Chondrocyte (in vitro differentiated cells): ENCODE measurements at regions not wholly inside any gene's neighbourhood (a gene's known extent, or its start where the extent isn't known, plus 50 kb on each side); places are given as distances from the start of the nearest gene placed in this dataset.

ENCODE experiments used
- DNase-seq: peaks from one replicate; pipeline ENCODE4 v3.0.0; 2021; ENCODE audit warnings: mixed read lengths, low spot score
- H3K27ac Mint-ChIP-seq: one replicate; pipeline ENCODE4 v1.8.0; 2021; ENCODE audit warnings: mild to moderate bottlenecking, moderate library complexity, mixed read lengths; ENCODE audit not compliant: unreplicated experiment
- H3K27me3 Mint-ChIP-seq: 2 replicates; pipeline ENCODE4 v1.8.0; 2021; ENCODE audit warnings: low read depth, mixed read lengths
- H3K36me3 Mint-ChIP-seq: 2 replicates; pipeline ENCODE4 v1.8.0; 2021; ENCODE audit warnings: low read depth, mixed read lengths
- H3K4me1 Mint-ChIP-seq: 2 replicates; pipeline ENCODE4 v1.8.0; 2021; ENCODE audit warnings: low read depth, mild to moderate bottlenecking, mixed read lengths
- H3K4me3 Mint-ChIP-seq: one replicate; pipeline ENCODE4 v1.8.0; 2021; ENCODE audit warnings: mild to moderate bottlenecking, moderate library complexity, mixed read lengths; ENCODE audit not compliant: unreplicated experiment
- H3K9me3 Mint-ChIP-seq: 2 replicates; pipeline ENCODE4 v1.8.0; 2021; ENCODE audit warnings: low read depth, mixed read lengths
- CTCF ChIP-seq: fragments of 200-600 bp; sonication (generic); IDR thresholded peaks from 2 replicates; pipeline ENCODE4 v1.5.0; 2021; ENCODE audit warnings: antibody characterized with exemption, mild to moderate bottlenecking, moderate library complexity

- Mint-ChIP-seq H3K36me3 (no peaks in the 10 kb centered on the region), H3K9me3 (no peaks in the 10 kb centered on the region), H3K4me3 (no peak overlapping the region), H3K4me1 (no peaks in the 10 kb centered on the region), H3K27me3 (no peaks in the 10 kb centered on the region), H3K27ac (no peak overlapping the region)
- DNase-seq: no peak
- TF ChIP-seq CTCF: no peak
These were observed 610.7 kb downstream of the KCNJ2 start for GRCh38 chr17:70780031-70780430.

- Mint-ChIP-seq H3K27ac (no peak overlapping the region), H3K36me3 (peaks cover 5% of the 10 kb centered on the region), H3K9me3 (peaks cover 11% of the 10 kb centered on the region), H3K27me3 (no peaks in the 10 kb centered on the region), H3K4me3 (no peak overlapping the region), H3K4me1 (peaks cover 5% of the 10 kb centered on the region)
- no peak for TF ChIP-seq CTCF
- no peak for DNase-seq
These were observed 616.7 kb downstream of the KCNJ2 start for GRCh38 chr17:70786081-70786480.

GRCh38 chr17:70787721-70788300 is 618.5 kb downstream of the KCNJ2 start:
- Mint-ChIP-seq H3K27me3 (no peaks in the 10 kb centered on the region), H3K36me3 (peaks cover 5% of the 10 kb centered on the region), H3K4me3 (no peak overlapping the region), H3K27ac (no peak overlapping the region), H3K9me3 (peaks cover 11% of the 10 kb centered on the region), H3K4me1 (peaks cover 5% of the 10 kb centered on the region)
- no peak for TF ChIP-seq CTCF
- no peak for DNase-seq

GRCh38 chr17:70791748-70792443 is 622.6 kb downstream of the KCNJ2 start:
- H3K9me3 Mint-ChIP-seq: peaks cover 11% of the 10 kb centered on the region
- no peak for DNase-seq
- no peaks in the 10 kb centered on the region for H3K27me3 Mint-ChIP-seq
- no peak overlapping the region for H3K4me3 Mint-ChIP-seq
- H3K27ac Mint-ChIP-seq: no peak overlapping the region
- TF ChIP-seq CTCF: no peak
- peaks cover 5% of the 10 kb centered on the region for H3K36me3 Mint-ChIP-seq
- peaks cover 5% of the 10 kb centered on the region for H3K4me1 Mint-ChIP-seq

GRCh38 chr17:70794738-70795137 is 625.4 kb downstream of the KCNJ2 start:
- Mint-ChIP-seq H3K27me3 (no peaks in the 10 kb centered on the region), H3K9me3 (peaks cover 7% of the 10 kb centered on the region), H3K4me3 (no peak overlapping the region), H3K4me1 (peaks cover 5% of the 10 kb centered on the region), H3K36me3 (peaks cover 3% of the 10 kb centered on the region), H3K27ac (no peak overlapping the region)
- DNase-seq: no peak
- no peak for TF ChIP-seq CTCF
